CMK (cell line): ENCODE measurements at regions not wholly inside any gene's neighbourhood (a gene's known extent, or its start where the extent isn't known, plus 50 kb on each side); places are given as distances from the start of the nearest gene placed in this dataset.
"Not testable (repeated sequence)": the region's sequence is repeated elsewhere in the genome, so short reads cannot be mapped to it uniquely, and the experiment has no call there.

Source experiments
- DNase-seq: peaks from one replicate; pipeline ENCODE4 v3.0.0-alpha.2; 2010; ENCODE audit warnings: low read depth

DNA sequence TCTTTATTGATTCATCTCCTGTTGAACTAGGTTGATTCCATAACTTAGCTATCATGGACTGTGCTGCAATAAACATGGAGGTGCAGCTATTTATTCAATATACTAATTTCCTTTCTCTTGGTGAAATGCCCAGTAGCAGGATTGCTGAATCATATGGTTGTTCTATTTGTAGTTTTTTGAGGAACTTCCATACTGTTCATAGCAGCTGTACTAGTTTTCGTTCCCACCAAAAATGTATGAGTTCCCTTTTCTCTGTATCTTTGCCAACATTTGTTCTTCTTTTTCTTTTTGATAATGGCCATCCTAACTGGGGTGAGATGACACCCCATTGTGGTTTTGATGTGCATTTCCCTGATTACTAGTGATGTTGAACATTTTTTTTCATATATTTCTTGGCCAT lies 87.2 kb upstream of the NAV2 start:
- DNase-seq: no peak

DNA sequence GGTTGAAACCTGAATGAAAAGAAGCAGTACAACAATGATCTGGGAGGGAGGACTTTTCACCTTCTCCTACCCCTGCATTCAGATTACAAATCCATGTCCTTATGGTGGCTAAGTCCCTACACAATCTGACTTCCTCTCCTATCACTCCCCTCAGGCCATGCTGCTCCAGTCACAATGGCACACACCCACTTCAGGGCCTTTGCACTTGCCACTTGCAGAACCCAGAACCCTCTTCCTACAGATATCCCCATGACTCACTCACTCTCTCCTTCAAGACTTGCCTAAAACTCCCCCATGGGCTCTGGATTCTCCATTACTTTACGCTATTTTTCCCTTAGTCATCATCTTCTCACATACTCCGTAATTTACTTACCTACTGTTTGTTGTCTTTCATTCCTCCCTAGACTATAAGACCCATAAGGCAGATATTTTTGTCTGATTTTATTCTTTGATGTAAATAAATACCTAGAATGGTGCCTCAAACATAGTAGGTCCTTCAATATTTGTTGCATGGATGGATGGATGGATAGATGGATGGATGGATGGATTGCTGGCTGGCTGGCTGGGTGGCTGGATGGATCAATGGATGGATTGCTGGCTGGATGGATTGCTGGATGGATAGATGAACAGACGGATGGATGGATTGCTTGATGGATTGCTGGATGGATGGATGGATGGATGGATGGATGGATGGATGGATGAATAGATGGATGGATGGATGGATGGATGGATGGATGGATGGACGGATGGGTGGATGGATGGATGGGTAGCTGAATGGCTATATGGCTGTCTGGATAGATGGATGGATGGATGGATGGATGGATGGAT lies 94.7 kb upstream of the NAV2 start:
- no peak for DNase-seq

DNA sequence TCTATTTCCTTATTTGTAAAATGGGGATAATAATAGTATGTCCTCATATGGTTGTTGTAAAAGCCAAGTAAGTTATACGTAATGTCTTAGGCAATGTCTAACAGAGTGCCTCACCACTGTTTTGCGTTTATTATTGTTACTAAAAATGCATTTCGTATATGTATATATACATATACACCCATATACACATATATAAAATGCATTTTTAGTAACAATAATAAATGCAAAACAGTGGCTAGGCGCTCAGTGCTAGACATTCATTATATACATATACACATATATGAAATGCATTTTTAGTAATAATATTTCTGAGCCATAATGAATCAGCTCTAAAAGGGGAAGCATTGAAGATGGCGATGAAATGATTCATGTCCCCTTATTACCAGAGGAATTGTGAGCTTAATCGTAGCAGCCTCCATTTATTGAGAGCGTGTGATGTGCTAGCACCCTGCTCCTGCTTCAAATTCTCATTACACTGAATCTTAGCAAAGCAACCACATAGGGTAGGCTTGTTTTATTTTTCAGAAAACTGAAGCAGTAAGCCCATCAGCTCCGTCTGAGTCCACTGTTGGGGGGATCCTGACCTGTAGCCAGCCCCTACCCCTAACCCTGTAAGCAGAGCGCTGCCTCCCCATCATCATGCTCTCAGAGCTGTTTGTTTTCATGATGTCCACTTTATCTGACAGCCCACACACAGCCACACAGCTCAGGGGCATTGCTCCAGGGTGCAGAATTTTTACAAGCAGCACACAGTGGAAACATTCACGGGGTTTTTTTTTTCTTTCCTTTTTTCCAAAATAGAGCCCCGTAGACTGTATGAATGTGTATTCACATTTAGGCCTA lies 97.1 kb upstream of the NAV2 start:
- DNase-seq: no peak

DNA sequence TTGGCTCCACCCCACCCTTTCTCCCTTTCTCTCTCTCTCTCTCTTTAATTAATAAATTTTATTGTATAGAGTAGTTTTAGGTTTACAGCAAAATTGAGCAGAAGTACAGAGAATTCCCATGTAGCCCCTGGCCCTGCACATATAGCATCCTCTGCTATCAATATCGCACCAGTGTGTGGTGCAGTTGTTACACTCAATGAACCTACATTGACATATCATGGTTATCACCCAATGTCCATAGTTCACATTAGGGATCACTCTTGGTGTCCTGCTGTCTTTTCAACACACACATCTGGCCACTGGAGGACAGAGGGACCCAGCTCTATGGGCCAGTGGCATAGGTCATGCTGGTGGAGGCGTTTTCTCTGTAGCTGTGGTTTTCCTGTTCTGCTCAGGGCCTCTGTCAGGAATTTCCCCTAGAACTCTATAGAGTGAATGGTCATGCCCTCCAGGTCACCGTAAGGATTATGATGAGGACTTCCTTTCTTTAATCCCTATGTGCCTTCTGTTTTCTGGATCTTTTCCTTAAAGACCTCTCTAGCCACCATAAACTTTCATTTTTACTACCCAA lies 98.2 kb upstream of the NAV2 start:
- DNase-seq: no peak

DNA sequence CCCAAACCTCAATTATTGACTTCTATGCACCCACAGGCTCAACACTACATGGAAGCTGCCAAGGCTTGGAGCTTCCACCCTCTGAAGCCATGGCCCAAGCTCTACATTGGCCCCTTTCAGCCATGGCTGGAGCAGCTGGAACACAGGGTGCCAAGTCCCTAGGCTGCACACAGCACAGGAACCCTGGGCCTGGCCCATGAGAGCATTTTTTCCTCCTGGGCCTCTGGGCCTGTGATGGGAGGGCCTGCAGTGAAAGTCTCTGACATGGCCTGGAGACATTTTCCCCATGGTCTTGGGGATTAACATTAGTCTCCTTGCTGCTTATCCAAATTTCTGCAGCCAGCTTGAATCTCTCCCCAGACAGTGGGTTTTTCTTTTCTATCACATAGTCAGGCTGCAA lies 100.6 kb upstream of the NAV2 start:
- DNase-seq: not testable (repeated sequence)

DNA sequence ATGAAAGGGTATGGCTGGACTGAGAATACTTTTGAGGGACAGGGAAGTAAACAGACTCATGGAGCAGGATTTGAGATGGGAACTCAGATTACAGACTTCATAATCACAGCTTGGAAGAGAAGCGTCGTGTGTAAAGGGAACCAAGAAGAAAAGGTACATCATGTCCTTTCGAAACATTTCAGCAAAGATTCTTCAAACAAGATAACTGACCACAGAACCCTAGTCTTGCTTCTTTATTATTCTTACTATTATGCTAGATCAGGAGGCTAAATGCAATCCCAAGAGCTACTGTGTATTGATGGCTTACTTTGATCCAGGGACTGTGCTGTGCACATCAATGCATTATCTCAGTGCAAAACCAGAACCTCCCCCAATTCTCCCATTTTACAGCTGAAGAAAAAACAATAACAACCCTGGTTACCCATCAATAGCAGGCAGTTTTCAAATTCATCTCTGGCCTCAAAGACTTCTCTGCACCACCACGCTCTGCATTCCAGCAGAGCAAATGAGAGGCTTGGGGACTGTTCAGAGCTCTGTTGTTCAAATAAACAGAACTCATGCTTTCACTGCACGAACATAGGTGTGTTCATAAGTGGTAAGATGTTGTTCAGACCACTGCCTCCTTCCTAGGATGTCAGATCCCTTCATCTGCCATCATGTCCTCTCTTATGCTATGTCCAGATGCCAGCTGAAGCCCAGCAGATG lies 104.8 kb upstream of the NAV2 start:
- no peak for DNase-seq

DNA sequence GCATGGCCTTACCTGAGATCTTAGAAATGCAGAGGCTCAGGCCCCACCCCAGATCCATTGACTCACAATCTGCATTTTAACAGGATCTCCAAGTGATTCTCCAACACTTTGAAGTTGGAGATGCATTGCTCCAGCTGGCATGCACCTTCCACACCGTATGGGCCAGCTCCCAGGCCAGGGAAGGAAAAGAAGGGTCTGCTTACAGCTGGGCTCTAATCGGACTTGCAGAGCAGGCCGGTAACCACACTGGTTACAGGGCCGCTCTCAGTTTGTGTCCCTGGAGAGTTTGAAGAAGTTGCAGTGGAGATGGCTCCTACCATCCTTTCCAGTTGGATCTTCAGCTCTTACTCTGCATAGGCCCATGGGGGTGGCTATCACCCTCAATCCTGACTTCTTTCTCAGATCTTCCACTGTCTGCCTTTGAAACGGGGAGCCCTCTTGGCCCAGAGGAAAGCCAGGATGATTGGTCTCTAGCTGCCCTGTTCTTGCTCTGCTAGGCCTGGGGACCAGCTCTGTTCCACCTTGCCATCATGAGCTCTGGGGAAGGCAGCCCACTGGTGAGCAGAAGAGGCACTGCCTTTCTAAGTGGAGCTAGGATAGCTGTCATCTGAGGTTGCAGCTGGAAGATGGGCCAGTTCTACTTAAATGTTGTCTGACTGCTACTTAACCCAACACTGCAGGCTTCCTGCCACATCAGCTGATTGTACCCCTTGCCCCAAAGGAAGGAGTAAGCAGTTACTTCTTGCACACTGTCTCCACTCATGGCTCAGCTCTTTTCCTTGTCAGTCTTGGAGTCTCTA lies 105.6 kb upstream of the NAV2 start:
- no peak for DNase-seq

DNA sequence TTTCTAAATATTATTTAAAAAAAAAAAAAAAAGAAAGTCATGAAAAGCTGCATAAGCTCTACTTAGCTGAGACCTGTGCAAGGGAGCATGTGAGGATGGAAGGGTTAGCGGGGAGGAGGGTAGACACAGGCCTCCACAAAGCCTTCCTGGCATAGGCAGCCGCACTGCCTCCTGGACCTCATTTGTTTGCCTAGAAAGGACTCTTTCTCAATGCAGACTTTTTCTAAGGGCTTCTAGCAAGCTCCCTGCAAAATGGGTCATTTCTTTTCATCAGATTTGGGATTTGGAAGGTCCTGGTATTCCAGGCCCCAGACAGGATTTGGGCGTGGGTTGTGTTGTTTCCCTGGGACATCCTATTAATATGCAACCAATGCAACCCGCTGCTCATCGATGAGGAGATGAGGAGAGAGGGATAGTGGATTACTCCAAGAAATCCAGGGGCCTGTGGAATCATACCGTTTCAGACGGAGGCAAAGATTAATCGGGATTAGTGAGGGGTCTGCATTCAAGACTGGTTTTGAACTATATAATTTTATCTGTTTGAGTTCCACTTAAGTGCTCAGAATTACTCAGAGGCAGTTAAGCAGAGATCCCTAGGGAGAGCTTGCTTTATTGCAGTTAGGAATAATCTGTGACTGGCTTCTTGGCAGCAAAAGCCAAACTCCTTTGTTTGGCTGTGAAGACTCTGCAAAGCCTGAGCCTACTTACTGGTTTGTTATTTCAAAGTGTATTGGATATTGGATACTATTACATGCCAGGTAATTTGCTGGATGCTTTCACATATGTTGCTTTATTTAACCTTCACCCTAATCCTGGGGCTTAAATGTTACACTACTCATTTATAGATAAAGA lies 106.9 kb upstream of the NAV2 start:
- DNase-seq: no peak

DNA sequence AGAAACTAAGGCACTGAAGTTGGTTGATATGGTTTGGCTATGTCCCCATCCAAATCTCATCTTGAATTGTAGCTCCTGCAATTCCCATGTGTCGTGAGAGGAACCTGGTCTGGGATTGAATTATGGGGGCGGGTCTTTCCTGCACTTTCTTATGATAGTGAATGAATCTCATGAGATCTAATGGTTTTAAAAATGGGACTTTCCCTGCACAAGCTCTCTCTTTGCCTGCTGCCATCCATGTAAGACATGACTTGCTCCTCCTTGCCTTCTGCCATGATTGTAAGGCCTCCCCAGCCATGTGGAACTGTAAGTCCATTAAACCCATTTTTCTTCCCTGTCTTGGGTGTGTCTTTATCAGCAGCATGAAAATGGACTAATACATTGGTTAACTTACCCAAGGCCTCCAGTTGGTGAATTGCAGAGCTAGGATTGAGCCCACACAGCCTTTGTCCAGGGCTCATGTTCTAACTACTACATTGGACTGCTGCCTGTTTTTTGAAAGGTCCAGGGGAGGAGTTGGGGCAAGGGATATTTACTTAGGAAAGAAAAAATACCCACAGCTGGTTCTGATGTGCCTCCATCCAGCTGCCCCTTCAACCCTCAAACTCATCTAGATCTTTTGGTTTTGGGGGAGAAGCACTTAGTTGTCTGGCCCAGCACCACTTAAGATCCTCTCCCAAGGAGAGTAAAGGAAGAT lies 107.8 kb upstream of the NAV2 start:
- DNase-seq: no peak

DNA sequence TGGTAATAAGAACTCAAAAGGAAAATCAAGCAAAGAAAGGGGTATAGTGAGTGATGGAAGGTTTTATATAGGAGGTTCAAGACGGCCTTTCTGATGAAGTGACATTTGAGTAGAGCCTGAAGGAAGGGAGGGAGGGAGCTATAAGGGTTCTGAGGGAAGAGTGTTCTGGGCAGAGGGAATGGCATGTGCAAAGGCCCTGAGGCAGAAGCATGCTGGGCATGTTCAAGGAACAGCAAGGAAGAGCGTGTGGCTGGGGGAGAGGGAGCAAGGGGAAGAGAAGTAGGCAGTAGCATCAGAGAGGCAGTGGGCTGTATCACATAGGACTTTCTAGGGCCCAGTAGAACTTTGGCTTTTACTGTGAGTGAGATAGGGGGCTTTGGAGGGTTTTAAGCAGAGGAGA lies 108.9 kb upstream of the NAV2 start:
- no peak for DNase-seq

DNA sequence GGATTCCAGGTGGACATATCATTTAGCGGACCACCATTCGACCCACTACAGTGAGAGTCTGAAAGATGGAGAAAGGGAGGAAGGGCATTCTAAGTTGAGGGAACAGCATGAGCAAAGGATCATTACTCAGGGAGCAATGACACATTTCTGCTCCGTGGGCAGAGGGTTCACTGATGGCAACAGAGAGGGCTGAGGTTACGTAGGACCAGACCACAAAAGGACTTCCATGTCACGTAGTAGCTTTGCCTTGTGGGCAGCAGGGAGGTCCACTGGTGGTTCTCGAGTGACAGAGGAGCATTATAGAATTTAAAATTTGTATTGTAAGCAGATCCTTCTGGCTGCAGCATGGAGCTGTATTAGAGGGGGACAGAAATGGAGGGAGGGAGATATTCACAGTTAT lies 109.7 kb upstream of the NAV2 start:
- DNase-seq: no peak

DNA sequence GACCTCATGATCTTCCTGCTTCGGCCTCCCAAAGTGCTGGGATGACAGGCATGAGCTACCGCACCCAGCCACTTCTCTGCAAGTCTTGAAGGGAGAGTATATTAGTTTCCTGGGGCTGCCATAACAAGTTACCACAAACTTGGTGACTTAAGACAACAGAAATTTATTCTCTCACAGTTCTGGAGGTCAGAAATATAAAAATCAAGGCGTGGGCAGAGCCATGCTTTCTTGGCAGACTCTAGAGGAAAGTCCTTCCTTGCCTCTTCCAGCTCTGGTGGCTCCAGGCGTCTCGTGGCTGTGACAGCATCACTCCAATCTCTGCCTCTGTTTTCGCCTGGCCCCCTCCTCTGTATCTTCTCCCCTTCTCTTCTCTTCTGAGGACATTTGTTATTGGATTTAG lies 110.2 kb upstream of the NAV2 start:
- no peak for DNase-seq

DNA sequence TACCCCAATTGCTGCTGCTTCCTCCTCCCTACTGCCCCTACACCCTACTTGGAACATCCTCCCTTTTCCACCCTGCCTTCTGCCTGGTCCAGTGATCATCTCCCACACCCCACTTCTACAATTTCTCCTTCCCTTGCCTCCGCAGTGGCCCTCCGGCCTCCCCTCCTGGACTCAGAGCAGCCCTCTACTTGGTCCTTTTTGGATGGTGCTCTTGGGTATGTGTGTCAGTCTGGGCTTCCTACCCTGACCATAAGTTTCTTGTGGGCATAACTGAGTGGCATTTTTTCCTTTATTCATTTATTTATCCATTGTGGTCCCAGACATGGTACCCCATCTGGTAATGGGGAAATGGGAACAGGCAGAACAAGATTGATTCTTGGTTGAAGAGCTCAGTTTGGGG lies 111.4 kb upstream of the NAV2 start:
- DNase-seq: no peak

DNA sequence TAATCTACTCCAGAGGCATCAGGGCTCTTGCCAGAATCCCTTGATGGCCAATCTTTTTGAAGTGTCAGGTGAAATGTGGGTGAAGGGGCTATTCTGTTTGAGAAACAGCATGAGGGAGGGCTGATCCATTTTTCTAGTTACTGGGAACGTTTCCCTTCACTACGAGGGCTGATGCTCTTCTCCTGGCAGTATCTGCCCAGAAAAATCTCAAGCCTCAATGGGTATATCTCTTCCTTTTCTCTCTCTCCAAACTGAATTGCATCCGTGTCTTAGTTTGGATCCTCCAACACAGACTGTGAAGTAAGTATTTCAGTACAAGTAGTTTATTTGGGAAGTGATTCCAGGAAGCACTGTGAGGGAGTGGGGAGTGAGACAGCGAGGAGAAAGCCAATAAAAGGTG lies 113.0 kb upstream of the NAV2 start:
- no peak for DNase-seq

DNA sequence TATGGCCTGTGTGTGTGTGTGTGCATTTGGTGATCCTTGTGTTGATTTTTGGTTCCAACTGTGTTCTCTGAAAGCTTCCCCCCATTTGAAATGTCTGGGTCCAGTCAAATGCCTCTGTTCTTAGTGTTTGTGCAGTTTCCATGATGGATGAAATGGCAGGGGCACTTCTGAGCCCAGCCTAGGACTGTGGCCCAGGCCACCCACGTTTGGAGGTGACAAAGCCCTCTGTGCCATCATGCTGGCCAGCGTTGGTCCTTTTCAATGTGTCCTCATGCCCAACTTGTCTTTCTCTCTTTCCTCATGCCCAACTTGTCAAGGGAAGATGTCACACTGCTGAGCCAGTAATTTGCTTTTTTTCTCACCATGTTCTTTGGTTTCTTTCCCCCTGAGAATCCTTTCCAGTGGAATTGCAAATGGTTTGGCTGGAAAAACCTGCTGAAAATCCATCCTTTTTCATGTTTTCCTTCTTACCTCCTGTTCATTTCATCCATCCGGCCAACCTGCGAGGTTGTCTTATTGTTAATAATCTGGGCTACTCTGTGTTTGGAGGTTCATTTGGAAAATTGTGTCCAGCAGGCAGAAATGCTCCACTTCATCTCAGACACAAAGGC lies 113.7 kb upstream of the NAV2 start:
- no peak for DNase-seq

DNA sequence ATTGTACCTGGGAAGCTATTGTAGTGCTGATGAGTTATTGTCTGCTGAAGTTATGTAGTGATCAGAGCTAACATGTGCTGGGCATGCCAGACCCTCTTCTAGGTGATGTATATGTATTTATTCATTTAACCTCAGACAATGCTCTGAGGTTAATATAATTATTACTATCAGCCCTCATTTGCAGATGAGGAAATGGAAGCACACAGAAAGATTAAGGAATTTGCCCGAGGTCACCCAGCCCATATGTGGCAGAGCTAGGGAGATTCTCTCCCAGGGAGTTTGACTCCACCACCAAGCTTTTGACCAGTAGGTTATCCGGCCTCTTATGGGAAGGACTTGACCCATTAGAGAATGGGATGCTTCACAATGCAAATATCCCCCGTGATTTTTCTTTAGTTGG lies 114.2 kb upstream of the NAV2 start:
- DNase-seq: no peak

DNA sequence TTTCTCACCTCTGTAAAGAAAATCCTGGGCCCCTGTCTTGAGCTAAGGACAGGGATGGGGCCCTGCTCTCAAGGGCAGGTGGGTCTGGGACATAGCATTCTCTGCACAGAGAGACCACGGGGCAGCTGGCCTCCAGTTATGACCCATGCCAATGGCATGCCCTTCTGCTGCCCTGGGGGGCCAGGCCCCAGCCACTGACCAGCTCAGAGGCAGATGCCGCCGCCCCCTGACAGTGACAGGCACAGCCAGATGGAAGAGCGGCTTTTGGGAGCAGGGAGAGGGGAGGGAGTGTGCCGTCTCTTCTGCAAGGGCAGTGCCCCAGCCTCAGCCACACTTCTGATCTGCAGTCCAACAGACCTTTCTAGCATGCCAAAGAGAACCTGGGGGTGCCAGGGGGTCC lies 114.8 kb upstream of the NAV2 start:
- DNase-seq: no peak

DNA sequence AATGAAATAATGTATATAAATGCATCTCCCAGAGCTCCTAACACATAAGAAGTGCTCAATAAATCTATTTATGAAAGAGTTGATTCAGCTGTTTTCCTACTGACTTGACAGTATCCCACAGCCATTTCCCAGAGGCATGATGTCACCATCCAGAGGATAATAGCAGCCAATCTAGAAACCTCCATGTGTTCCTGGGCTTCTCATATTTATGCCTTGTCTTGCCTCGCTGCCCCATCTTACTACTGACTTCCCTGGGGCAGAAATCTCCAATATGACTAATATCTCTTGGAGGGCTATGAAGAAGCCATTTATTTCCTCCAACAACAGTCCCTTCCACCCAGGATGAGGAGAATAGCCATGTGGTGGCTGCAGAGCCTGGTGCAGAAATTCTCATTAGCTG lies 115.4 kb upstream of the NAV2 start:
- DNase-seq: no peak

DNA sequence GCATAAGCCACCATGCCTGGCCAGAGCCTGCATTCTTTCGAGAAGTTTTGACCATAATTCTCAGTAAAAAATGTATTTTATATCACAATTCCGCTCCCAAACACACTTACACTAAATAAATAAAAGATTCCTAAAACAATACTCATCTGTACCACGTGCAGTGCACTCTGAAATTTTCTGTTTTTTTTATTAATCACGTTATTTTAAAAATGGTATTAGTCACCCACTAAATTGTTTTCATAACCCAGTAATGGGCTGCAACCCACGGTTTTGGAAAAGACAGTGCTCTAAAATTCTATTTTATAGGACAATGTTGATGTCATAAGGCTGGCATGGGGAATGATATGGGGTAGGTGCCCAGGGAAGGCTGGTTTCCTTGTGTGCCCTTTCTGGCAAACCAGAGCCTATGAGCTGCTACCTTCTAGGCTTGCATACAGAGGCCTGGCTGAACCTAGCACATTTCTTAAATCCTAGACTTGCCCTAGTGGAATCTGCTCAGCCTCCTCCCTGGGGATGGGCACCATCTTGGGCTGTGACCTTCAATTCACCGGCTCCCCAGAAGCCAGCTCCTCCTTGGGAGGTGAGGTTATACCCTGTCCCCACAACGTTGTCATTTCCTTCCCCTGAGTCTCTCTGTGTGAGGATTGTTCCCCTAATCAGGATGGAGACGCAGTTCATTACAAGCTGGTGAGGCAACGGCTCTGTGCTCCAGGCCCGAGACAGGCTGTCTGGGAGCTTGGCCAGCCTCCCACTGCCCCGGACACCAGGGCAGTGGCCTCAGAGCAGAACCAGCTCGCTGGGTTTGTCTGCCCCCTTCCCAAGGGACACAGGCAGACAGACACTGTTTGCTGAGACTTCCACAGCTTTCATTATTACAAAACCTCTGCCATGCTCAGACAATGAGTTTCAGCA lies 116.5 kb upstream of the NAV2 start:
- DNase-seq: no peak
